Myocyte (in vitro differentiated cells): ENCODE measurements at regions not wholly inside any gene's neighbourhood (a gene's known extent, or its start where the extent isn't known, plus 50 kb on each side); places are given as distances from the start of the nearest gene placed in this dataset.

Experiments used
- DNase-seq: peaks from one replicate; pipeline ENCODE4 v3.0.0-alpha.2; 2012; ENCODE audit warnings: low read depth

- no peak for DNase-seq
These were observed 91.5 kb upstream of the STK39 start for GRCh38 chr2:168338803-168339437.

- no peak for DNase-seq
These were observed 93.5 kb upstream of the STK39 start for GRCh38 chr2:168340931-168341330.

GRCh38 chr2:168343586-168343985 is 96.2 kb upstream of the STK39 start:
- DNase-seq, result peak; percentile 43

GRCh38 chr2:168344706-168345105 is 97.3 kb upstream of the STK39 start:
- DNase-seq, result no peak

GRCh38 chr2:168345601-168346000 is 98.2 kb upstream of the STK39 start:
- DNase-seq, result no peak

- peak; percentile 82 for DNase-seq
These were observed 99.5 kb upstream of the STK39 start for GRCh38 chr2:168346725-168347477.

- DNase-seq, result peak; percentile 49
These were observed 100.7 kb upstream of the STK39 start for GRCh38 chr2:168348076-168348475.

- no peak for DNase-seq
These were observed 103.0 kb upstream of the STK39 start for GRCh38 chr2:168350380-168350779.

GRCh38 chr2:168353251-168353650 is 102.8 kb upstream of the CERS6 start:
- DNase-seq, result no peak

GRCh38 chr2:168354499-168354898 is 101.6 kb upstream of the CERS6 start:
- no peak for DNase-seq

- DNase-seq, result no peak
These were observed 101.0 kb upstream of the CERS6 start for GRCh38 chr2:168355121-168355520.

- DNase-seq, result peak; percentile 34
These were observed 100.1 kb upstream of the CERS6 start for GRCh38 chr2:168355779-168356476.

- no peak for DNase-seq
These were observed 99.6 kb upstream of the CERS6 start for GRCh38 chr2:168356477-168356835.

GRCh38 chr2:168357797-168358472 is 98.1 kb upstream of the CERS6 start:
- no peak for DNase-seq

- DNase-seq, result no peak
These were observed 97.0 kb upstream of the CERS6 start for GRCh38 chr2:168359082-168359481.

- DNase-seq, result no peak
These were observed 92.6 kb upstream of the CERS6 start for GRCh38 chr2:168363347-168364092.

- no peak for DNase-seq
These were observed 90.9 kb upstream of the CERS6 start for GRCh38 chr2:168365094-168365621.

GRCh38 chr2:168369031-168369430 is 87.0 kb upstream of the CERS6 start:
- no peak for DNase-seq

- DNase-seq, result no peak
These were observed 84.6 kb upstream of the CERS6 start for GRCh38 chr2:168371273-168372019.

- DNase-seq, result no peak
These were observed 82.6 kb upstream of the CERS6 start for GRCh38 chr2:168373468-168373867.
